Parathyroid adenoma (tissue), 2 donors: ENCODE measurements at regions not wholly inside any gene's neighbourhood (a gene's known extent, or its start where the extent isn't known, plus 50 kb on each side); places are given as distances from the start of the nearest gene placed in this dataset.

Experiments used
- H2AFZ ChIP-seq: fragments of 300-600 bp; sonication (generic); one replicate; pipeline ENCODE4 v1.7.0; 2017; ENCODE audit warnings: antibody characterized with exemption, mild to moderate bottlenecking
- H3K27ac ChIP-seq: fragments of 300-600 bp; sonication (generic); one replicate; pipeline ENCODE4 v1.7.0; 2017
- H3K27me3 ChIP-seq: fragments of 300-600 bp; sonication (generic); one replicate; pipeline ENCODE4 v1.7.0; 2017; ENCODE audit warnings: low read length; ENCODE audit not compliant: control insufficient read depth, insufficient read depth
- H3K36me3 ChIP-seq: fragments of 300-600 bp; sonication (generic); one replicate; pipeline ENCODE4 v1.7.0; 2017; ENCODE audit warnings: low read length; ENCODE audit not compliant: control insufficient read depth, insufficient read depth
- H3K4me1 ChIP-seq: fragments of 300-600 bp; sonication (generic); one replicate; pipeline ENCODE4 v1.7.0; 2017; ENCODE audit warnings: control low read depth
- H3K4me2 ChIP-seq: fragments of 300-600 bp; sonication (generic); one replicate; pipeline ENCODE4 v1.7.0; 2017; ENCODE audit warnings: low read length
- H3K4me3 ChIP-seq: fragments of 300-600 bp; sonication (generic); one replicate; pipeline ENCODE4 v1.7.0; 2017; ENCODE audit warnings: low read depth, low read length
- H3K79me2 ChIP-seq: fragments of 300-600 bp; sonication (generic); one replicate; pipeline ENCODE4 v1.7.0; 2017; ENCODE audit warnings: control low read depth
- H3K9ac ChIP-seq: fragments of 300-600 bp; sonication (generic); one replicate; pipeline ENCODE4 v1.7.0; 2017; ENCODE audit warnings: mild to moderate bottlenecking
- H3K9me3 ChIP-seq: fragments of 300-600 bp; sonication (generic); one replicate; pipeline ENCODE4 v1.7.0; 2017; ENCODE audit warnings: low read length; ENCODE audit not compliant: control insufficient read depth
- CTCF ChIP-seq: fragments of 300-600 bp; sonication (generic); IDR thresholded peaks from one replicate; pipeline ENCODE4 v1.7.0; 2017; ENCODE audit warnings: antibody characterized with exemption, mild to moderate bottlenecking
- donor health status: primary hyperparathyroidism.

GRCh38 chr2:83054751-83055150, 1404.3 kb downstream of the SUCLG1 start:
- TF ChIP-seq CTCF: no peak
- H3K79me2 ChIP-seq: no peaks in the 10 kb centered on the region
- no peaks in the 10 kb centered on the region for H3K4me1 ChIP-seq
- no peak overlapping the region for H3K4me2 ChIP-seq
- H2AFZ ChIP-seq: no peak overlapping the region
- H3K9ac ChIP-seq: no peak overlapping the region
- H3K27ac ChIP-seq: no peak overlapping the region
- no peaks in the 10 kb centered on the region for H3K27me3 ChIP-seq
- no peaks in the 10 kb centered on the region for H3K36me3 ChIP-seq
- H3K4me3 ChIP-seq: no peak overlapping the region
- H3K9me3 ChIP-seq: no peaks in the 10 kb centered on the region

- Histone ChIP-seq H3K27ac (no peak overlapping the region), H2AFZ (no peak overlapping the region), H3K36me3 (no peaks in the 10 kb centered on the region), H3K4me3 (no peak overlapping the region), H3K79me2 (no peaks in the 10 kb centered on the region), H3K9ac (no peak overlapping the region), H3K27me3 (no peaks in the 10 kb centered on the region), H3K4me1 (no peaks in the 10 kb centered on the region), H3K9me3 (no peaks in the 10 kb centered on the region), H3K4me2 (no peak overlapping the region)
- no peak for TF ChIP-seq CTCF
Observed at GRCh38 chr2:83051538-83052170, 1407.4 kb downstream of the SUCLG1 start.

DNA sequence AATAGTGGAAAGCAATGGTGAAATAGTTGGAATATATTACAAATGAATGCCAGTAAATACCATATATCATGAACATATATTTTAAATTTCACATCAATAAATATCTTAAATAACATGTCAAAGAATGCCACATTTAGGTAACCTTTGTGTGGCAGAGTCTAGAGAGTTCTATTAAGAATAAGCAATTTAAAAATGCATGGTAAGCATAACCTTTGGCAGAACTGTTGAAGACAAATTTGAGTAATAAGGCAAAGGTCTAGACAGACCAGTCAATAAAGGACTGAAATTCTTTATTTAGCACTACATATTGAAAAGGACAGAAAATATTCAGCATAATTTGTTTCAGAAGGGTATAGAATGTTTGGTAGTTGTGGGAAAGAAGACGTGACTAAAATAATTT, 1417.0 kb downstream of the SUCLG1 start:
- Histone ChIP-seq H3K79me2 (no peaks in the 10 kb centered on the region), H3K9ac (no peak overlapping the region), H3K4me2 (no peak overlapping the region), H3K36me3 (no peaks in the 10 kb centered on the region), H2AFZ (no peak overlapping the region), H3K9me3 (no peaks in the 10 kb centered on the region), H3K27ac (no peak overlapping the region), H3K4me3 (no peak overlapping the region), H3K4me1 (no peaks in the 10 kb centered on the region), H3K27me3 (no peaks in the 10 kb centered on the region)
- TF ChIP-seq CTCF: no peak

- Histone ChIP-seq H3K9me3 (no peaks in the 10 kb centered on the region), H2AFZ (no peak overlapping the region), H3K36me3 (no peaks in the 10 kb centered on the region), H3K79me2 (no peaks in the 10 kb centered on the region), H3K27ac (no peak overlapping the region), H3K9ac (no peak overlapping the region), H3K4me1 (no peaks in the 10 kb centered on the region), H3K4me2 (no peak overlapping the region), H3K4me3 (no peak overlapping the region), H3K27me3 (no peaks in the 10 kb centered on the region)
- no peak for TF ChIP-seq CTCF
Observed at GRCh38 chr2:83022631-83023210, 1436.4 kb downstream of the SUCLG1 start.
